Uterus (tissue), 3 donors: ENCODE measurements at regions not wholly inside any gene's neighbourhood (a gene's known extent, or its start where the extent isn't known, plus 50 kb on each side); places are given as distances from the start of the nearest gene placed in this dataset.
"Not testable (repeated sequence)": the region's sequence is repeated elsewhere in the genome, so short reads cannot be mapped to it uniquely, and the experiment has no call there.

Experiments
- DNase-seq, 2 donors: peaks; one replicate each; pipeline ENCODE4 v3.0.0-alpha.2; 2019 to 2020
- H3K27ac ChIP-seq, 2 donors: fragments of 200-600 bp; sonication (generic); 1 replicate in 1 of 2; 2 replicates in 1 of 2; pipeline ENCODE4 v1.5.1; 2016 to 2018
- H3K27me3 ChIP-seq, 2 donors: fragments of 200-600 bp; sonication (generic); one replicate each; pipeline ENCODE4 v1.5.1; 2018 to 2019; ENCODE audit warnings: control low read depth in 1 of 2
- H3K36me3 ChIP-seq, 2 donors: fragments of 200-600 bp; sonication (generic); one replicate each; pipeline ENCODE4 v1.5.1; 2019; ENCODE audit warnings: control low read depth in 1 of 2
- H3K4me1 ChIP-seq, 2 donors: fragments of 200-600 bp; sonication (generic); one replicate each; pipeline ENCODE4 v1.5.1; 2018 to 2019; ENCODE audit warnings: control low read depth in 1 of 2
- H3K4me3 ChIP-seq, 2 donors: fragments of 200-600 bp; sonication (generic); 1 replicate in 1 of 2; 2 replicates in 1 of 2; pipeline ENCODE4 v1.5.1; 2018 to 2019; ENCODE audit warnings: mild to moderate bottlenecking in 1 of 2
- H3K9me3 ChIP-seq, 2 donors: fragments of 200-600 bp; sonication (generic); one replicate each; pipeline ENCODE4 v1.5.1; 2019; ENCODE audit warnings: control low read depth in 1 of 2
- CTCF ChIP-seq, 4 experiments: fragments of 200-600 bp in 2 of 4; fragments of 450-650 bp in 2 of 4; sonication (generic) in 2 of 4; IDR thresholded peaks; one replicate each; pipeline ENCODE4 v1.5.1; 2016 to 2019; ENCODE audit warnings: antibody characterized with exemption in 4 of 4, mild to moderate bottlenecking in 2 of 4, moderate library complexity in 1 of 4
- POLR2A ChIP-seq, 2 donors: fragments of 450-650 bp; IDR thresholded peaks; one replicate each; pipeline ENCODE4 v1.6.1; 2016; ENCODE audit warnings: antibody characterized with exemption in 2 of 2, mild to moderate bottlenecking in 1 of 2, moderate library complexity in 1 of 2
- intact Hi-C: fragments of 100-400 bp; cut with DNase I; formaldehyde crosslinking; loops from one replicate; pipeline ENCODE4 v1.15.1; 2023; ENCODE audit warnings: low total_unique reads
- donor health status: DM: yes; HTN: yes; CAD: no.

DNA sequence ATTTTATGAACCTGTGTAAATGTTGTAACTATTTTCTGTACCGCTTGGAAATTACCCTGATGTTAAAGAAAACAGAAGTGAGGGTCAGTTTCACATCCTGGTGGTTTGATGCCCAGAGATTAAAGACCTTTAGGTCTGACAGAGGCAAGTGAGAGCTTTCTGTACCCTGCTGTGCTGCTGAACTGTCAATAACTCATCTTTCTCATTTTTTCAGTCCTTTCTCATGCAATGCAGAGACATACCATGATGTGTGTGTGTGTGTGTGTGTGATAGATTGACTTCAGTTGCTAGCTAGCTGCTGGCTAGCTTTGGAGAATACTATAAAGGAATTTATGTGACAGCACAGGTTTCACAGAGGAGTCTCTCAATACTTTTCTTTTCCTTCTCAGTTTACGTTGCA, 2025.6 kb upstream of the LRRTM1 start:
- intact Hi-C loops, result no loop called here
- H3K27me3 ChIP-seq, result no peaks in the 10 kb centered on the region
- H3K4me1 ChIP-seq, result no peaks in the 10 kb centered on the region
- no peak for DNase-seq
- TF ChIP-seq POLR2A (IDR thresholded peaks at IDR 0.05), result no peak
- no peak for TF ChIP-seq CTCF (IDR thresholded peaks at IDR 0.05)
- no peak overlapping the region for H3K27ac ChIP-seq
- H3K36me3 ChIP-seq, result no peaks in the 10 kb centered on the region
- H3K4me3 ChIP-seq, result no peak overlapping the region
- H3K9me3 ChIP-seq, result no peaks in the 10 kb centered on the region

- H3K27ac ChIP-seq, DNase-seq, H3K27me3 ChIP-seq, H3K36me3 ChIP-seq, H3K4me1 ChIP-seq, H3K9me3 ChIP-seq, intact Hi-C loops, H3K4me3 ChIP-seq: not testable (repeated sequence)
These were observed 2021.7 kb upstream of the LRRTM1 start for GRCh38 chr2:82326180-82326767.

DNA sequence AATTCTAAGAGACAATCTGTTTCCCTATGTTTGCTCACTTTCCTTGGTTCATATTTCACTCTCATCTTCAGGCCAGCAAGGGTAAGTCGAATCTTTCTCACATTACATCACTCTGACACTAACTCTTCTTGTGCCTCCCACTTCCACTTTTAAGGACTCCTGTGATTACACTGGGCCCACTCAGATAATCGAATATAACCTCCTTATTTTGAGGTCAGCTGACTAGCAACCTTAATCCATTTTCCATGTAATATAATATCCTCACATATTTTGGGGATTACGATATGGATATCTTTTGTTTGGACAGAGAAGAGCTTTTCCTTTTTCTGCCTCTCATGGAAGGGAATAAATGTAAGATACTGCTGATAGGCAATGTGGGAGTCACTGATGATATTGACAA, 2015.7 kb upstream of the LRRTM1 start:
- intact Hi-C loops, result no loop called here
- no peak for DNase-seq
- no peak overlapping the region for H3K27ac ChIP-seq
- H3K4me1 ChIP-seq, result no peaks in the 10 kb centered on the region
- H3K36me3 ChIP-seq, result no peaks in the 10 kb centered on the region
- H3K27me3 ChIP-seq, result no peaks in the 10 kb centered on the region
- no peak overlapping the region for H3K4me3 ChIP-seq
- TF ChIP-seq CTCF (IDR thresholded peaks at IDR 0.05) (no peak), POLR2A (IDR thresholded peaks at IDR 0.05) (no peak)
- no peaks in the 10 kb centered on the region for H3K9me3 ChIP-seq

- TF ChIP-seq CTCF (IDR thresholded peaks at IDR 0.05) (no peak), POLR2A (IDR thresholded peaks at IDR 0.05) (no peak)
- Histone ChIP-seq H3K4me3 (no peak overlapping the region), H3K9me3 (no peaks in the 10 kb centered on the region), H3K27ac (no peak overlapping the region), H3K4me1 (no peaks in the 10 kb centered on the region), H3K27me3 (no peaks in the 10 kb centered on the region), H3K36me3 (no peaks in the 10 kb centered on the region)
- DNase-seq, result no peak
- intact Hi-C loops, result no loop called here
These were observed 2012.5 kb upstream of the LRRTM1 start for GRCh38 chr2:82317012-82317411.

GRCh38 chr2:82316586-82316985, 2012.0 kb upstream of the LRRTM1 start:
- H3K27me3 ChIP-seq, result no peaks in the 10 kb centered on the region
- no peak overlapping the region for H3K27ac ChIP-seq
- TF ChIP-seq POLR2A (IDR thresholded peaks at IDR 0.05) (no peak), CTCF (IDR thresholded peaks at IDR 0.05) (no peak)
- H3K4me1 ChIP-seq, result no peaks in the 10 kb centered on the region
- DNase-seq, result no peak
- H3K9me3 ChIP-seq, result no peaks in the 10 kb centered on the region
- H3K4me3 ChIP-seq, result no peak overlapping the region
- no peaks in the 10 kb centered on the region for H3K36me3 ChIP-seq
- intact Hi-C loops, result no loop called here
